ENCODE measurements at regions not wholly inside any gene's neighbourhood (a gene's known extent, or its start where the extent isn't known, plus 50 kb on each side); places are given as distances from the start of the nearest gene placed in this dataset.

DNA sequence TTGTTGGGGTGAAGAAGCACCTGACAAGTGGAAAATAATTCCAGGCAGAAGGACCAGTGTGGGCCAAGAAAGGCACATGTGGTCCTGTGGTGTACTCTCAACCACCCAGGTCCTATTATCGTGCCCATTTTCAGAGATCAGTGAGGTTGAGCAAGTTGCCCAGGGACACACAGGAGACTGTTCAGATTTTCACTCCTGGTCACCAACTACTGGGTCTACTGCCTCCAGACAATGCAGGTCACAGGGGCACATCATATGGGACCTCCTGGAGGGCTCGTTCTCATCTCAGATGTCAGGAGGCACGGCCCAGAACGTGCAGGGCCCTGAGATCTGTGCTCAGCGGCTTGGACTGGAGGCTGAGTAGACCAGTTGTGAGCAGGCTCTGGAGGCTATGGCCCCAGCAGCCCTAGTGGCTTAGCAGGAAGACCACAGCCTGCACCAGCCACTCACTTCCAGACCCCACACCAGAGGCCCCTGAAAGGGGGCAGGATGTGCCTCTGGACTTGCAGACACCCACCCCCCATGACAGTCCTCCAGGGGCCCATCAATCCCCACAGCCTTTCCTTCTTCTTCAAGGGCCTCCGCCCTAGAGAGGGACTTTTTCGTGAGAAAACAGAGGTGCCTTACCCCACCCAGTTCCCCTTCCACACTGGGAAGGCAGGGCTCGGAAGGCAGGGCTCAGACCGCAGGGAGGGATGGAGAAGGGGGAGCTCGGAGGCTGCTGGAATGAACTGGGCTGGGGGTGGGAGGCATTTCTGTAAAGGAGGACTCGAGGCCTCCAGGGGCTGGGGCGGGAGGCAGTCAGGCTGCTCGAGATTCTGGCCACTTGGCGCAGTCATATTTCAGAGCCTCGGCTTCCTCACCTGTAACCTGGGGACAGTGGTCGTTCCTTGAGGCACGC is 82.7 kb upstream of the NEURL1B start:
- TF ChIP-seq, protein P1, sequence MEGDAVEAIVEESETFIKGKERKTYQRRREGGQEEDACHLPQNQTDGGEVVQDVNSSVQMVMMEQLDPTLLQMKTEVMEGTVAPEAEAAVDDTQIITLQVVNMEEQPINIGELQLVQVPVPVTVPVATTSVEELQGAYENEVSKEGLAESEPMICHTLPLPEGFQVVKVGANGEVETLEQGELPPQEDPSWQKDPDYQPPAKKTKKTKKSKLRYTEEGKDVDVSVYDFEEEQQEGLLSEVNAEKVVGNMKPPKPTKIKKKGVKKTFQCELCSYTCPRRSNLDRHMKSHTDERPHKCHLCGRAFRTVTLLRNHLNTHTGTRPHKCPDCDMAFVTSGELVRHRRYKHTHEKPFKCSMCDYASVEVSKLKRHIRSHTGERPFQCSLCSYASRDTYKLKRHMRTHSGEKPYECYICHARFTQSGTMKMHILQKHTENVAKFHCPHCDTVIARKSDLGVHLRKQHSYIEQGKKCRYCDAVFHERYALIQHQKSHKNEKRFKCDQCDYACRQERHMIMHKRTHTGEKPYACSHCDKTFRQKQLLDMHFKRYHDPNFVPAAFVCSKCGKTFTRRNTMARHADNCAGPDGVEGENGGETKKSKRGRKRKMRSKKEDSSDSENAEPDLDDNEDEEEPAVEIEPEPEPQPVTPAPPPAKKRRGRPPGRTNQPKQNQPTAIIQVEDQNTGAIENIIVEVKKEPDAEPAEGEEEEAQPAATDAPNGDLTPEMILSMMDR (IDR thresholded peaks at IDR 0.05): no peak
- TF ChIP-seq POLR2A (IDR thresholded peaks at IDR 0.05): no peak

All from lower leg skin (tissue), 3 donors.